BLaER1 (cell line): ENCODE measurements at regions not wholly inside any gene's neighbourhood (a gene's known extent, or its start where the extent isn't known, plus 50 kb on each side); places are given as distances from the start of the nearest gene placed in this dataset.

Source experiments
- H3K27ac ChIP-seq: shearing (Covaris generic); formaldehyde crosslinking; 2 replicates; pipeline ENCODE4 v1.8.1; 2022
- H3K27me3 ChIP-seq: shearing (Covaris generic); formaldehyde crosslinking; 2 replicates; pipeline ENCODE4 v1.8.1; 2022
- H3K36me3 ChIP-seq: shearing (Covaris generic); formaldehyde crosslinking; 2 replicates; pipeline ENCODE4 v1.8.1; 2022
- H3K4me1 ChIP-seq: shearing (Covaris generic); formaldehyde crosslinking; 2 replicates; pipeline ENCODE4 v1.8.1; 2022
- H3K4me2 ChIP-seq: shearing (Covaris generic); formaldehyde crosslinking; 2 replicates; pipeline ENCODE4 v1.8.1; 2022
- H3K4me3 ChIP-seq: shearing (Covaris generic); formaldehyde crosslinking; 2 replicates; pipeline ENCODE4 v1.8.1; 2022
- H3K9ac ChIP-seq: shearing (Covaris generic); formaldehyde crosslinking; 2 replicates; pipeline ENCODE4 v1.8.1; 2022
- H3K9me3 ChIP-seq: shearing (Covaris generic); formaldehyde crosslinking; 2 replicates; pipeline ENCODE4 v1.8.1; 2022
- H4K20me1 ChIP-seq: shearing (Covaris generic); formaldehyde crosslinking; 2 replicates; pipeline ENCODE4 v1.8.1; 2022
- Cebpa-rat ChIP-seq: shearing (Covaris generic); IDR thresholded peaks from 2 replicates; pipeline ENCODE4 v1.8.1; 2022

DNA sequence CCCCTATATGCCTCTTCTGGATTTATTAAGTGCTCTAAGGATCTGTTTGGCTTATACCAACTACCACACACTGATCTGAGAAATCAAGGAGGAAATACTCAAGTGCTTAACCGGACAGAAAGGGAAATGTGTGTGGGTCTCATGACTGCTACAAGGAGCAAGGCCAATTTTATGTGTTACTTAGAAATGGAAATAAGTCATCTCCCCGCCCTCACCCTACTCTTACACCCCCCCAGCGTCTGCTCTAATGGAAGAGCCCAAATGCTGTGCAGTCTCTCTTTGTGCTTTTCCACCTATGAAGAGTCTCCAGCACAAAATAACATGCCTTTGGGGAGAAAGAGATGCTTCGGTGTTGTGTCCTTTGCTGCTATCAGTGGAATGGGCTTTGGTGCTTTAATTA, 428.8 kb upstream of the ARID1B start:
- Histone ChIP-seq H3K4me3 (no peak overlapping the region), H3K27me3 (no peaks in the 10 kb centered on the region), H3K27ac (no peak overlapping the region), H3K36me3 (no peaks in the 10 kb centered on the region), H3K9ac (no peak overlapping the region), H3K4me1 (no peaks in the 10 kb centered on the region), H4K20me1 (no peaks in the 10 kb centered on the region), H3K4me2 (no peak overlapping the region), H3K9me3 (no peaks in the 10 kb centered on the region)
- no peak for TF ChIP-seq Cebpa-rat

DNA sequence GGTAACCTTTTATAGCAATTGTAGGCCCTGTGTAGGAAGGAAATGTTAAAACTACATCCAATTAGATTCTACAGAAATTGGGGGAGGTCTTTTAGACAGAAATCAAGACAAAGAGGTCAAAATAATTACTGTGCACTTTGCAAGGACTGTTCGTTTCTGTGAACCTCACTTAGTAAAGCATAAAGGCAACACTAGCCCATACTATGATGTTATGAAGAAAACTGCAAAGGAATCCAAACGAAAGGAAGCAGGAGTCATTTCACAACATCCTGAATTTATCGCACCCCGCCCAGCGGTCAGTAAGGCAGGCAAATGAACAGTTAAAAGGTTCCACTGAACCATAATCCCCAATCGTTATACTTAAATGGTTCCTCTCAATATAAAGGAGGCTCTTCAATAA, 429.5 kb upstream of the ARID1B start:
- Histone ChIP-seq H3K4me1 (no peaks in the 10 kb centered on the region), H3K9ac (no peak overlapping the region), H3K4me3 (no peak overlapping the region), H3K27ac (no peak overlapping the region), H4K20me1 (no peaks in the 10 kb centered on the region), H3K9me3 (no peaks in the 10 kb centered on the region), H3K4me2 (no peak overlapping the region), H3K36me3 (no peaks in the 10 kb centered on the region), H3K27me3 (no peaks in the 10 kb centered on the region)
- no peak for TF ChIP-seq Cebpa-rat

DNA sequence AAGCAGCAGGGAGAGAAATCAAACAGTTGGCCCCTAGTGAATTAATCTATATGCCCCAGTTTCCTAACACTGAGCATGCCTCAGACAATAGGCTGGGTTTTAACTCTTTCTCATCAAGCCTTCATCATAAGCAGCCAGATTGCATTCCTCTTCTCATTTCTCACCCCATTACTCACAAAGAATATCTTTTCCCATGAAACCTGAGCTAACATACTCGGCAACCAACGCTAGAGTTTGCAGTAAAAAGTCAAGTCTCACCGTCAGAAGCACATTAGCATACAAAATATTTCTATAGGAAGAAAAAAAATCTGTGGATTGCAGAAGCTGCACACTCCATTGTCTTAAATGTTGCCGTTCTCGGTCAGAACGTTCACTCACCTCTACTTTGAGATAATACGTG, 429.9 kb upstream of the ARID1B start:
- H3K27me3 ChIP-seq = no peaks in the 10 kb centered on the region
- no peak overlapping the region for H3K4me3 ChIP-seq
- H3K27ac ChIP-seq = no peak overlapping the region
- no peaks in the 10 kb centered on the region for H3K9me3 ChIP-seq
- no peak for TF ChIP-seq Cebpa-rat
- no peaks in the 10 kb centered on the region for H3K4me1 ChIP-seq
- no peaks in the 10 kb centered on the region for H3K36me3 ChIP-seq
- no peak overlapping the region for H3K9ac ChIP-seq
- H4K20me1 ChIP-seq = no peaks in the 10 kb centered on the region
- H3K4me2 ChIP-seq = no peak overlapping the region

DNA sequence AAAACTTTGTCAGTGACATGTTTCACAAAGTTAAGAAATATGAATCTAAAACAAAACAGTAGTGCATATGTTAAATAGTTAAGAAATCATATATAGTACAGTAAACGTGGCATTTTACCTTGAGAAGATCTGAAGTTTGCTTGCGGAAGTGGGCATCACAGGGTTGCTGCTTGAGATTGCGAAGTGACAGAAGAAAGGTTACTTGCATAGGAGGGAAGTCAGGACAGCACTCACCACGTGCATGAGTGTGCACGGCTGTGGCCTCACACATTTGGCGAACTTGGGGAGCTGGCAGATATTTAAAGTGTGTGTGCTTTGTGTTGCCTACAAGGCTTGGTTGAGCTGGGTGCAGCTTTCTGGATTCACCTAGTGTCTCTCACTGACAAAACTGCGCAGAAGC, 431.5 kb upstream of the ARID1B start:
- no peaks in the 10 kb centered on the region for H3K9me3 ChIP-seq
- no peaks in the 10 kb centered on the region for H3K27me3 ChIP-seq
- H3K4me3 ChIP-seq = no peak overlapping the region
- H3K27ac ChIP-seq = no peak overlapping the region
- TF ChIP-seq Cebpa-rat = no peak
- no peak overlapping the region for H3K9ac ChIP-seq
- no peaks in the 10 kb centered on the region for H4K20me1 ChIP-seq
- no peaks in the 10 kb centered on the region for H3K36me3 ChIP-seq
- H3K4me2 ChIP-seq = no peak overlapping the region
- no peaks in the 10 kb centered on the region for H3K4me1 ChIP-seq

DNA sequence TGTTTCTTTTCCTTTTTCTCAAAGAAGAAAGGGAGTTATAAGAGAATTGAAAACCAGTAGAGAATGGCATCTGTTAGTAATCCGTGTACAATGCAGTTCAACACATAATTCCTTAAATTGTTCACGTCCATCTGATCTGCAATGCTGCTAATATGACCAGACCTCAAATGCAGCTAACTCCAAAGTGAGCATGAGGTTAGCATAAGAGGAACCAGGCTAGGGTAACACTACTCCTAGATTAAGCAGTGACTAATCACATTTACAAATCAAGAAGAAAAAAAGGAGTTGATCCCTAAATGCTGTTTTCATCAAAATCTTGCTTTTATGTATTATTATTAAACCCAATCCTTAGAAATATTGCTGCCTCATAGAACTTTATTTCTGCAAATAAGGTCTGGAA, 432.7 kb upstream of the ARID1B start:
- Histone ChIP-seq H3K4me3 (no peak overlapping the region), H3K9me3 (no peaks in the 10 kb centered on the region), H3K4me2 (no peak overlapping the region), H4K20me1 (no peaks in the 10 kb centered on the region), H3K27ac (no peak overlapping the region), H3K36me3 (no peaks in the 10 kb centered on the region), H3K27me3 (no peaks in the 10 kb centered on the region), H3K4me1 (no peaks in the 10 kb centered on the region), H3K9ac (no peak overlapping the region)
- TF ChIP-seq Cebpa-rat = no peak

- Histone ChIP-seq H3K9ac (no peak overlapping the region), H3K36me3 (no peaks in the 10 kb centered on the region), H4K20me1 (no peaks in the 10 kb centered on the region), H3K9me3 (peaks cover 4% of the 10 kb centered on the region), H3K27me3 (no peaks in the 10 kb centered on the region), H3K4me2 (no peak overlapping the region), H3K4me3 (no peak overlapping the region), H3K27ac (no peak overlapping the region), H3K4me1 (no peaks in the 10 kb centered on the region)
- TF ChIP-seq Cebpa-rat = no peak
Measured at GRCh38 chr6:156337801-156338200, 439.4 kb upstream of the ARID1B start.

DNA sequence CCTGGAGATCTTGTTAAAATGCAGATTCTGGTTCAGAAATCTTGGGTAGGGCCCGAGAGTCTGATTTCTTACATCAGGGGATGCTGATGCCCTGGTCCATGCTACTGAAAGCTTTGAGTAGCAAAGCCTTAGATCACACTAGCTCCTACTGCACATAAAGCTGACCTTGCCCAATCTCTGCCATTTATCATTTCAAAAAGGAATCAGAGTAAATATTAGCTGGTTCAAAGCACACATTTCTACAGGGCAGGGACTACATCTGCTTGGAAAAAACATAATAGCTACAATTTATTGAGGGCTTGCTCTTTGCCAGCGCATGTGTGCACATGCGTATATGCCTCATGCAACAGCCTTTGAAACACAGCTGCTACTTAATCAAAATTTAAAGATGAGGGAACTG, 440.4 kb upstream of the ARID1B start:
- H3K9me3 ChIP-seq = peaks cover 13% of the 10 kb centered on the region
- no peak for TF ChIP-seq Cebpa-rat
- H4K20me1 ChIP-seq = no peaks in the 10 kb centered on the region
- H3K36me3 ChIP-seq = no peaks in the 10 kb centered on the region
- no peak overlapping the region for H3K27ac ChIP-seq
- no peak overlapping the region for H3K9ac ChIP-seq
- no peak overlapping the region for H3K4me3 ChIP-seq
- H3K4me1 ChIP-seq = no peaks in the 10 kb centered on the region
- H3K4me2 ChIP-seq = no peak overlapping the region
- H3K27me3 ChIP-seq = no peaks in the 10 kb centered on the region

- TF ChIP-seq Cebpa-rat = no peak
- Histone ChIP-seq H3K27ac (no peak overlapping the region), H3K27me3 (no peaks in the 10 kb centered on the region), H3K9me3 (peaks cover 18% of the 10 kb centered on the region), H4K20me1 (no peaks in the 10 kb centered on the region), H3K36me3 (no peaks in the 10 kb centered on the region), H3K4me3 (no peak overlapping the region), H3K9ac (no peak overlapping the region), H3K4me2 (no peak overlapping the region), H3K4me1 (no peaks in the 10 kb centered on the region)
Measured at GRCh38 chr6:156336089-156336488, 441.1 kb upstream of the ARID1B start.

DNA sequence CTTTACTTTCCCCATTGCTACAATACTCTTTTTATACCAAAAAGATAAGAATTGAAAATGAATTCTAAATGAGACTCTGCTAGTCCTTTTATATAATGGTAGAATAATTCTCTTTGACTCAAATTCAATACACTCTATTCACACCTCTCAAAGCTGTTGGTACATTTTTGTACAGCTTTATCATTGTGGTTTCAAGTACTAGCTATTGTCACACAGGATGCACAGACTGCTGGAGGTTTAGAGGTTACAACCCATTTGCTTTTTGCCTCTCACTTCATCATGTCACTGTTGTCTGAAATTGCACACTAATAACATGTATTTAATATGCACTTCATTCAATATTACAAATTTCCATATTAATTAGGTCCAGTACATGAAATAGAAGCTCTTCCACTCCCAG, 442.2 kb upstream of the ARID1B start:
- Histone ChIP-seq H4K20me1 (no peaks in the 10 kb centered on the region), H3K27me3 (no peaks in the 10 kb centered on the region), H3K4me2 (no peak overlapping the region), H3K27ac (no peak overlapping the region), H3K36me3 (no peaks in the 10 kb centered on the region), H3K4me1 (no peaks in the 10 kb centered on the region), H3K9ac (no peak overlapping the region), H3K4me3 (no peak overlapping the region), H3K9me3 (peaks cover 23% of the 10 kb centered on the region)
- TF ChIP-seq Cebpa-rat = no peak

- H3K4me2 ChIP-seq = no peak overlapping the region
- no peak overlapping the region for H3K27ac ChIP-seq
- H3K4me3 ChIP-seq = no peak overlapping the region
- TF ChIP-seq Cebpa-rat = no peak
- H3K9ac ChIP-seq = no peak overlapping the region
- H3K27me3 ChIP-seq = no peaks in the 10 kb centered on the region
- no peaks in the 10 kb centered on the region for H3K36me3 ChIP-seq
- H3K4me1 ChIP-seq = no peaks in the 10 kb centered on the region
- no peaks in the 10 kb centered on the region for H4K20me1 ChIP-seq
- H3K9me3 ChIP-seq = no peaks in the 10 kb centered on the region; the same call in 1 of the 2 replicates
Measured at GRCh38 chr6:156319707-156320106, 457.5 kb upstream of the ARID1B start.

DNA sequence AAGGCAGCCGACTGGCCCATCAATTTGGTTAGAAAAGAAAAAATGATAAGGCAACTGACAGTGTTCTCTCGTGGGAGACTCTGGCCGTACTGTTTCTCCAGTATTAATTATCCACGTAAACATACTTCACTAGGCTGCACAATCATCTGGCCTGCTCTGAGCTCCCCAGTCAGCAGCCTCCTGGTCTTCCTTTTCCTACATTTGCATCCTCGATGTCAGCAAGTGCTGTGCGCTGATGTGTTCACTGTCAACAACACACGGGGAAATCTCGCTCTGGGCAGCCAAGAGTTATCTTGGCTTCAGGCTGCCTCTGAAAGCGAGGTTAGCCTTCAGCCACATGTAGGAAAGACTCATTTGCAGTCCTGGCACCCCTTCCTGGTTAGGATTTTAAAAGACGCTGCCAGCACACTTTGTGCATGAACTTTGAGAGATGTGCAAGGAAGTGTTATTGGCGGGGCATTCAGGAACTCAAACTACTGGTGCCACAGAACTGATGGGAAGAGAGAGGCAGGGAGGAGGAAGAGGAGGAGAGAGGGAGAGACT, 460.5 kb upstream of the ARID1B start:
- H3K9me3 ChIP-seq = no peaks in the 10 kb centered on the region; the same call in 1 of the 2 replicates
- H3K4me2 ChIP-seq = no peak overlapping the region
- no peaks in the 10 kb centered on the region for H4K20me1 ChIP-seq
- no peaks in the 10 kb centered on the region for H3K36me3 ChIP-seq
- no peak overlapping the region for H3K9ac ChIP-seq
- H3K27ac ChIP-seq = no peak overlapping the region
- no peak for TF ChIP-seq Cebpa-rat
- H3K4me3 ChIP-seq = no peak overlapping the region
- H3K4me1 ChIP-seq = no peaks in the 10 kb centered on the region
- no peaks in the 10 kb centered on the region for H3K27me3 ChIP-seq
